H9 (cell line): ENCODE measurements at regions not wholly inside any gene's neighbourhood (a gene's known extent, or its start where the extent isn't known, plus 50 kb on each side); places are given as distances from the start of the nearest gene placed in this dataset.

Source experiments
- DNase-seq: peaks from one replicate; pipeline ENCODE4 v3.0.0-alpha.2; 2017
- H2AFZ ChIP-seq: one replicate; pipeline ENCODE4 v1.6.1; 2013; ENCODE audit warnings: mild to moderate bottlenecking, low read length, control low read depth, moderate library complexity
- H2AK5ac ChIP-seq: 2 replicates; pipeline ENCODE4 v1.6.1; 2013; ENCODE audit warnings: low read length, control low read depth, mixed read lengths; ENCODE audit not compliant: insufficient read length
- H2BK120ac ChIP-seq: one replicate; pipeline ENCODE4 v1.6.1; 2013; ENCODE audit warnings: low read depth, mild to moderate bottlenecking, low read length, control low read depth, inconsistent platforms; ENCODE audit not compliant: poor library complexity, severe bottlenecking
- H2BK12ac ChIP-seq: 2 replicates; pipeline ENCODE4 v1.6.1; 2013; ENCODE audit warnings: low read length, control low read depth, mixed read lengths, low read depth; ENCODE audit not compliant: insufficient read length
- H2BK15ac ChIP-seq: 2 replicates; pipeline ENCODE4 v1.6.1; 2013; ENCODE audit warnings: low read depth, low read length, control low read depth
- H2BK20ac ChIP-seq: one replicate; pipeline ENCODE4 v1.6.1; 2013; ENCODE audit warnings: low read depth, mild to moderate bottlenecking, low read length, control low read depth, inconsistent platforms; ENCODE audit not compliant: poor library complexity, severe bottlenecking
- H2BK5ac ChIP-seq: 2 replicates; pipeline ENCODE4 v1.6.1; 2013; ENCODE audit warnings: low read length, control low read depth, mixed read lengths; ENCODE audit not compliant: insufficient read length
- H3K14ac ChIP-seq: 2 replicates; pipeline ENCODE4 v1.6.1; 2013; ENCODE audit warnings: low read length, control low read depth; ENCODE audit not compliant: insufficient read depth
- H3K18ac ChIP-seq: 2 replicates; pipeline ENCODE4 v1.6.1; 2013; ENCODE audit warnings: low read depth, mild to moderate bottlenecking, mixed read lengths, low read length, control low read depth; ENCODE audit not compliant: insufficient read length
- H3K23ac ChIP-seq: 2 replicates; pipeline ENCODE4 v1.6.1; 2013; ENCODE audit warnings: low read length, control low read depth, mixed read lengths, low read depth; ENCODE audit not compliant: insufficient read length
- H3K23me2 ChIP-seq: 2 replicates; pipeline ENCODE4 v1.6.1; 2013; ENCODE audit warnings: low read depth, mild to moderate bottlenecking, mixed read lengths, low read length, control low read depth; ENCODE audit not compliant: insufficient read length, poor library complexity, severe bottlenecking
- H3K27ac ChIP-seq: 2 replicates; pipeline ENCODE4 v1.5.1; 2013; ENCODE audit warnings: low read length, control low read depth, mixed read lengths, low read depth; ENCODE audit not compliant: insufficient read length
- H3K27me3 ChIP-seq: 2 replicates; pipeline ENCODE4 v1.6.1; 2013; ENCODE audit warnings: low read length, control low read depth, inconsistent platforms; ENCODE audit not compliant: insufficient read depth
- H3K4ac ChIP-seq: 2 replicates; pipeline ENCODE4 v1.6.1; 2013; ENCODE audit warnings: low read depth, mild to moderate bottlenecking, control low read depth, inconsistent platforms, low read length, moderate library complexity
- H3K4me1 ChIP-seq: 2 replicates; pipeline ENCODE4 v1.6.1; 2013; ENCODE audit warnings: low read length, control low read depth, inconsistent platforms; ENCODE audit not compliant: insufficient read depth
- H3K4me2 ChIP-seq: 2 replicates; pipeline ENCODE4 v1.6.1; 2013; ENCODE audit warnings: low read length, control low read depth, mixed read lengths; ENCODE audit not compliant: insufficient read length, insufficient read depth
- H3K56ac ChIP-seq: 2 replicates; pipeline ENCODE4 v1.6.1; 2013; ENCODE audit warnings: low read depth, mild to moderate bottlenecking, mixed read lengths, low read length, control low read depth; ENCODE audit not compliant: insufficient read length
- H3K79me1 ChIP-seq: 2 replicates; pipeline ENCODE4 v1.6.1; 2013; ENCODE audit warnings: low read depth, mild to moderate bottlenecking, moderate library complexity, low read length, control low read depth, inconsistent platforms; ENCODE audit not compliant: insufficient read depth, poor library complexity, severe bottlenecking
- H3K79me2 ChIP-seq: 2 replicates; pipeline ENCODE4 v1.6.1; 2013; ENCODE audit warnings: low read length, control low read depth, inconsistent platforms; ENCODE audit not compliant: insufficient read depth
- H3K9ac ChIP-seq: 2 replicates; pipeline ENCODE4 v1.6.1; 2013; ENCODE audit warnings: low read length, control low read depth, mixed read lengths; ENCODE audit not compliant: insufficient read length; ENCODE audit errors: extremely low read depth
- H3K9me3 ChIP-seq: one replicate; pipeline ENCODE4 v1.6.1; 2013; ENCODE audit warnings: low read depth, low read length, inconsistent platforms; ENCODE audit not compliant: control insufficient read depth
- H3T11ph ChIP-seq: one replicate; pipeline ENCODE4 v1.6.1; 2013; ENCODE audit warnings: mild to moderate bottlenecking, low read length, control low read depth, inconsistent platforms
- H4K20me1 ChIP-seq: one replicate; pipeline ENCODE4 v1.6.1; 2013; ENCODE audit not compliant: control insufficient read depth, insufficient read length, insufficient read depth
- H4K5ac ChIP-seq: 2 replicates; pipeline ENCODE4 v1.6.1; 2013; ENCODE audit warnings: low read depth, mild to moderate bottlenecking, mixed read lengths, low read length, control low read depth; ENCODE audit not compliant: insufficient read length
- H4K8ac ChIP-seq: replicated peaks from 2 replicates; pipeline ENCODE4 v1.6.1; 2013; ENCODE audit warnings: low read length, control low read depth, mixed read lengths, low read depth; ENCODE audit not compliant: insufficient read length
- H4K91ac ChIP-seq: 2 replicates; pipeline ENCODE4 v1.6.1; 2013; ENCODE audit warnings: low read depth, mild to moderate bottlenecking, moderate library complexity, mixed read lengths, low read length, control low read depth; ENCODE audit not compliant: insufficient read length
- H3K27ac Mint-ChIP-seq, 3 experiments: 2 replicates in 2 of 3; 3 replicates in 1 of 3; pipeline ENCODE4 v1.8.0; 2020 to 2021; ENCODE audit warnings: mixed read lengths in 3 of 3, mild to moderate bottlenecking in 1 of 3, moderate library complexity in 1 of 3
- H3K27me3 Mint-ChIP-seq: 2 replicates; pipeline ENCODE4 v1.8.0; 2021; ENCODE audit warnings: low read depth, mild to moderate bottlenecking, moderate library complexity, mixed read lengths
- H3K36me3 Mint-ChIP-seq, 3 experiments: 2 replicates in 2 of 3; 3 replicates in 1 of 3; pipeline ENCODE4 v1.8.0; 2020 to 2021; ENCODE audit warnings: low read depth in 3 of 3, mixed read lengths in 3 of 3; ENCODE audit not compliant: insufficient read depth in 1 of 3
- H3K4me1 Mint-ChIP-seq, 2 experiments: 2 replicates each; pipeline ENCODE4 v1.8.0; 2020; ENCODE audit warnings: mixed read lengths in 2 of 2
- H3K4me3 Mint-ChIP-seq, 2 experiments: 2 replicates in 1 of 2; 3 replicates in 1 of 2; pipeline ENCODE4 v1.8.0; 2020 to 2021; ENCODE audit warnings: mild to moderate bottlenecking in 2 of 2, mixed read lengths in 2 of 2, moderate library complexity in 1 of 2
- H3K9me3 Mint-ChIP-seq, 2 experiments: 2 replicates in 1 of 2; 3 replicates in 1 of 2; pipeline ENCODE4 v1.8.0; 2020; ENCODE audit warnings: mild to moderate bottlenecking in 2 of 2, mixed read lengths in 2 of 2, moderate library complexity in 1 of 2
- WGBS: extraction: QIAGEN DNeasy Blood & Tissue Kit; methylation state at CpG from one replicate; pipeline ENCODE4 v1.1.7; 2013; ENCODE audit warnings: missing lambda C conversion rate, low lambda C conversion rate, mixed read lengths; ENCODE audit not compliant: insufficient read length; ENCODE audit errors: extremely low coverage; 5-methylcytosine and 5-hydroxymethylcytosine counted together
- TF ChIP-seq, protein P1 (sequence below): fragments of 200-600 bp; sonication (generic); conservative IDR thresholded peaks from 3 replicates; pipeline ENCODE4 v1.8.0; 2021; ENCODE audit warnings: antibody characterized with exemption, mild to moderate bottlenecking

DNA sequence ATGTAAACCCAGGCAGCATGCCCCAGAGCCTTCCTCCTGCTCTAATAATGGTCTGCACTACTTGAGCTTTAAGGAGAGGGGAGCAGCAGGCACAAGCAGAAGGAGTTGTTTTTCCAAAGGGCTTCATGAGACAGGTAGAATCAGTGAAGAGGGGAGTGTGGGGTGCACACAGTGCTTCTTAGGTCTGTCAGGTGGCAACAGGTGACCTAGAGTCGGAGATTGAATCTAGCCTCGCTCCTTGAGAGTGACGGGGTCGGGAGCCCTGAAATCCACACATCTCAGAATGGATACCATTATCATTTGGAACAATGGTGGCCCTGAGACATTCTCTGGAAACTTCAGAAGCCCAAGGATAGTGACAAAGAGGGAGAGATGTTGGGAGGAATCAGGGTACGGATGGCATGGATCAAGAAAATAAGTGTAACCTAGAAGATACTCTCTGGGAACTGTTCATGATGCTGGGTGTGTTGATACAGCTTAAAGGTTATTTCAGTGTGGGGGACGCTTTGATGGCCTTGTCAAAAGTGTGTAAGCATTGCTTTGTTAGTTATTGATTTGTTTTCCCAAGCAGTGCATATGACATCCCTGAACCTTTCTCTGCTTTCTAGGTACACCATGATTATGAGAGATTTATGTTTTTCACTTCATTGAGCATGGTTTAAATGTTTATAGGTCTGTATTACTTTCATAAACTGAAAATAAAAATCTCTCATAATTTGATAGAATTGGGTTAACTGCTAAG, 77.8 kb upstream of the L3MBTL3 start:
- Histone ChIP-seq H2BK15ac (no peak overlapping the region), H4K91ac (no peak overlapping the region), H3K56ac (no peak overlapping the region), H2BK120ac (no peak overlapping the region), H2AK5ac (no peak overlapping the region), H3K23ac (no peak overlapping the region), H3K79me1 (no peaks in the 10 kb centered on the region), H3K4me2 (no peak overlapping the region), H2AFZ (no peak overlapping the region), H3K27me3 (no peaks in the 10 kb centered on the region), H3K18ac (no peak overlapping the region), H4K5ac (no peak overlapping the region), H3K79me2 (no peaks in the 10 kb centered on the region), H3T11ph (no peak overlapping the region), H3K27ac (no peak overlapping the region), H2BK12ac (no peak overlapping the region), H3K9ac (no peak overlapping the region), H3K14ac (no peak overlapping the region), H3K23me2 (no peaks in the 10 kb centered on the region), H4K8ac (no peak overlapping the region), H4K20me1 (no peaks in the 10 kb centered on the region), H2BK20ac (no peak overlapping the region), H3K4ac (no peak overlapping the region), H3K9me3 (no peaks in the 10 kb centered on the region), H3K4me1 (no peaks in the 10 kb centered on the region), H2BK5ac (no peak overlapping the region)
- Mint-ChIP-seq H3K36me3 (no peaks in the 10 kb centered on the region), H3K27ac (no peak overlapping the region), H3K4me1 (peaks cover 4 to 8% of the 10 kb centered on the region in 2 experiments), H3K9me3 (no peaks in the 10 kb centered on the region), H3K27me3 (no peaks in the 10 kb centered on the region), H3K4me3 (no peak overlapping the region)
- DNase-seq, result no peak
- WGBS, result no CpG with 5 or more reads among the region's 6 CpGs
- TF ChIP-seq, protein P1, sequence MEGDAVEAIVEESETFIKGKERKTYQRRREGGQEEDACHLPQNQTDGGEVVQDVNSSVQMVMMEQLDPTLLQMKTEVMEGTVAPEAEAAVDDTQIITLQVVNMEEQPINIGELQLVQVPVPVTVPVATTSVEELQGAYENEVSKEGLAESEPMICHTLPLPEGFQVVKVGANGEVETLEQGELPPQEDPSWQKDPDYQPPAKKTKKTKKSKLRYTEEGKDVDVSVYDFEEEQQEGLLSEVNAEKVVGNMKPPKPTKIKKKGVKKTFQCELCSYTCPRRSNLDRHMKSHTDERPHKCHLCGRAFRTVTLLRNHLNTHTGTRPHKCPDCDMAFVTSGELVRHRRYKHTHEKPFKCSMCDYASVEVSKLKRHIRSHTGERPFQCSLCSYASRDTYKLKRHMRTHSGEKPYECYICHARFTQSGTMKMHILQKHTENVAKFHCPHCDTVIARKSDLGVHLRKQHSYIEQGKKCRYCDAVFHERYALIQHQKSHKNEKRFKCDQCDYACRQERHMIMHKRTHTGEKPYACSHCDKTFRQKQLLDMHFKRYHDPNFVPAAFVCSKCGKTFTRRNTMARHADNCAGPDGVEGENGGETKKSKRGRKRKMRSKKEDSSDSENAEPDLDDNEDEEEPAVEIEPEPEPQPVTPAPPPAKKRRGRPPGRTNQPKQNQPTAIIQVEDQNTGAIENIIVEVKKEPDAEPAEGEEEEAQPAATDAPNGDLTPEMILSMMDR, result no peak
